HG02870 (cell line): ENCODE measurements at regions not wholly inside any gene's neighbourhood (a gene's known extent, or its start where the extent isn't known, plus 50 kb on each side); places are given as distances from the start of the nearest gene placed in this dataset.

Source experiments
- ATAC-seq: cut with Tn5 transposase; IDR thresholded peaks from one replicate; pipeline ENCODE4 v1.9.1; 2021; ENCODE audit warnings: mild to moderate bottlenecking, moderate library complexity; ENCODE audit not compliant: unreplicated experiment

DNA sequence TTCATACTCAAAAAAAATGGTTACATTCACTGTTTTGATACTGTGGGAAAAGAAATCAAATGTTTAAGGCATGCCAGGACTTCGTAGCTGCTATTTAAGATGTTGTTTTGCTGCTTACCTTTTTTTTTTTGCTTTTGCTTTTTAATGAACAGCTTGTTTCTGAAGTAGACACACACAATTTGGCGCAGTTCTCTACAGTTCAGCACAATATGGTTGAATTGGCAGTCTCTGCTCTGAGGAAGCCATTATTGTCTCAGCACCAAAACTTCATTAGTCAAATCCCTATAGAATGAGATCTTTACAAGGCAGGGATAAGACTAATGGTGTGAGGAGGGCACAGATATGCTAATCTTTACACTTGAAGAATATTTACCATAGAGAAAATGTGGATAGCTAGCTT lies 197.6 kb downstream of the SLITRK5 start:
- ATAC-seq = no peak

DNA sequence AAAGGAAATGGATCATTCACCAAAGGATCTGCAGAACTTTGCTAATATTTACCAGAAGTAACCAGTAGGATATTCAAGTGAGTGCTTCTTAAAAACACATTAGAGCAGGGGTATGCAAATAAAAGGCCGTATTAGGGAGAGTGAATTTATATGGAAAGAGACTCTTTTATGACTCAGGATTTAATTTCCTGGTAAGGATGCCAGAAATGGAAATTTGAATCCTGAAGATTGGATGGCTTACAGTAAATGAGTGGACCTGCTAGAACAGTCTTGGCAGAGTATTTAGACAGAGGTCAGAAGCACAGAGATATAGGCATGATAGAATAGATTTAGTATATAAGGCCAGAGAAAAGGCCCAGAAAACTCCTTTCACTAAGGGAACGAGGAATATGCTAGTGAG lies 201.6 kb downstream of the SLITRK5 start:
- no peak for ATAC-seq

DNA sequence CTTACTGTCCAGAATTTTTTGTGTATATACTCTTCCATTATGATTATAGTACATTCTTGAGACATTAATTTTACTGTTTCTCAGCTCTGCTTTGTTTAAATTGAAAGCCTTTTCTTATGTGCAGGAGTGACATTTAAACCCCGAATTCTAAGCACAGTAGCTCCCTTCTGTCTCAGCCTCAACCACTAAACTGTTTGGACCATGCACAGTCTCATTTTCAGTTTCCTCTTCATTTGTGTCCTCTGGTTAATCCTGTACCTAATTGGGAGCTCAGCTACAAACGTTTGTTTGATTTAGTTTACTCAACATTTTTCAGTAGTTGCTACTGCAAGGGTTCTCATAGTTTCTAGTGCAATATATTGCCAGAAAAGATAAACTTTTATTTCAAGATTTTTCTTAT lies 206.3 kb downstream of the SLITRK5 start:
- ATAC-seq = no peak

DNA sequence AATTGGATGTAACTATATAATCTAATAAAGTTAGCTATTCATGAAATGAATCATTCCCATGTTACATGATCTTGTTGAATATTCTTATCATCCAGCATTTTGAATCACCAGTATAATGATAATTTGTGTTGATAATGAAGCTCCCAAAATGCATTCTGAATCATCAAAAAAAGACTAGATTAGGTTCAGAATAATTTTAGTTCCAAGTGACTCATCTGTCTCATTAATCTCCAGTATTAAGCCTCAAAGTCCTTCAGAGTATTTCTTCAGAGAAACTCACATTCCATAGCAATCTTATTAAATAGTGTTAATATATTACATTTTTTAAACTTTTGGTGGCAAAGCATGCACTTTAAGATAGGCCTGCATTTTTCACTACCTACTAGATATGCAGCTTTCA lies 207.5 kb downstream of the SLITRK5 start:
- ATAC-seq = no peak

DNA sequence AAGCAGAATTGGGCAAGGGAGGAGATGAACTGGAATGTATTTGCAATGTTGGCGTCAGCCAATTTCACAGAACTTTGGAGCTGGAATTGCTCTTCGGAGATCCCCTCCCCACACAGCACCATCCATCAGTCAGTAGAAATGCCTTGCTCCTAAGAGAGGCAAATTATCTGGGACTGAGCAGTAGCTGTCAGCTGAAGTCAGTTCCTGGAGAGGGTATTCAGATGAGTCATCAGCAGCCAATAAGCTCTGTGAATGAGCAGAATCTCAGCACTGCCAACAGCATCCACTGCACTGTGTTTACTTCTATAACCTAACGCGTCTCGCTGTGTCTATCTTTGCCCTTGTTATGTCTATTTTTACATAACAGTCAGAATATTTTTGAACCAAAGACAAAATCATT lies 213.7 kb downstream of the SLITRK5 start:
- no peak for ATAC-seq

DNA sequence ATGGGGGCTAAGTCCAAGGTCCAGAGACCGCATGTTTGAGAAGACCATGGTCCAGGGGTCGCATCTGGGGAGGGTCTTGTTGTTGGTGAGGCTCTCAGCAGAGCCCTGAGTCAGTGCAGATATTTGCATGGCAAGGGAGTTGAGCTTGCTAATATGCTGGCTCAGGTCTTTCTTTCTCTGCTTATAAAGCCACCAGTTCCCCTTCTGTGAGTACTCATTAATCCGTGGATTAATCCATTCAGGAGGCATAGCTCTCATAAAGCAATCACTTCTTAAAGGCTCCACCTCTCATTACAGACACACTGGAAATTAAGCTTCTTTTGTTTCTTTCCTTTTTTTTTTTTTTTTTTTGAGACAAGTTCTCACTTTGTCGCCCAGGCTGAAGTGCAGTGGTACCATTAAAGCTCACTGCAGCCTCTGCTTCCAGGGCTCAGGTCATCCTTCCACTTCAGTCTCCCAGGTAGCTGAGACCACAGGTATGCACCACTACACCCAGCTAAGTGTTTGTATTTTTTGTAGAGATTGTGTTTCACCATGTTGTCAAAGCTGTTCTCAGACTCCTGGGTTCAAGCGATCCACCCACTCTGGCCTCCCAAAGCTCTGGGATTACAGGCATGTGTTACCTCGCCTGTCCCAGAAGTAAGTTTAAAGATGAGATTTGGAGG lies 216.4 kb downstream of the SLITRK5 start:
- no peak for ATAC-seq

DNA sequence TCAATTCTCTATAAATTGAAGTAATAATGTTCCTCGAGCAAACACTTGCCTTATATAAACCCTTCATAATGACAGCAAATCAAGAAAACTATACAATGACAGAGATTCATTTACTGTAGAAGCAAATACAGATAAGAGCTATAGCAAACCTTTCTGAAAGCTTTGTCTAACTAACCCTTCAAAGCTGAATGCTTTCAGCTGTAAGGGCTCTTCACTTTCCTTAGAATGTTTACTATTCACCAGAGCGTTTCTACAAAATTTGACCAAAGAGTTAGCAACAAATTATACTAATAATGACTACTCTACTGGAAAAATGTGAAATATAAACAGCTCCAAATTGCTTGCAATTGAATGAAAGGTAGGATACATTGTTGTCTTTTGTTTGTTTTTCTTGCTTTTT lies 218.1 kb downstream of the SLITRK5 start:
- no peak for ATAC-seq

DNA sequence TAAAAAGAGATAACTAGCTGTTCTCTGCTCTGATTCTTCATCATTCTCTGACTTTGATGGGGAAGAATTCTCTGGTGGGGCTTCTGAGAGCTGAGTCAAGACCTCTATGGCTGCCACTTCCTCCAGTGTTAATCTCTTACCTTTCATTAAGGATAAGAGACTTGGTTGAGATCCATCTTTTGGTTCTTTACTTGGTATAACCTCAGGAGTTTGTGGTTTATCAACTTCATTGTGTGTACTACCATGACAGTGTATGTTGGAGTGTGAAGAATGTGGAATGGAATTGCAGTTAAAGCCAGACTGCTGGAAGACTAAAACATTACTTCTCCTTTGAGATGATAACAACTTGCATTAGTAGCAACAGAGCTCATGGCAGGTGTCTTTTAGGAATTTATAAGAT lies 222.0 kb downstream of the SLITRK5 start:
- no peak for ATAC-seq

DNA sequence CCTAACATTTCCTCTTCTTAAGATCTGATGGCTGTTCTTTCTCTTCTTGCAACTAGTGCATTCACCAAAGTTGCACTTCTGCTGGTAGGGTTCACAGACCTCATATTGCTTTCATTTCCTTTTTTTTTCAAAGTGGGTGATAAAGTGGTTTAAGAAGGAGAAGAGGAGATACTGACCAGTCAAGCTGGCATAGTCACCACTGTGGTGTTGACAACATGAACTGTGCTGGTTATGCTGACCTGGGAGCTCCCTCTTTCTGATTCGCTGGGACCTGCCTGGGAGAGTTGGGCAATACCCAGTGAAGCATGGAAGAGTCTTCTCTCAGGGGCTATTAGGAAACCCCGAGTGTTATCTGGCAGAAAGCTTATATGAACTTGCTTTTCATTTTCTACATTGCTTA lies 222.9 kb downstream of the SLITRK5 start:
- no peak for ATAC-seq

DNA sequence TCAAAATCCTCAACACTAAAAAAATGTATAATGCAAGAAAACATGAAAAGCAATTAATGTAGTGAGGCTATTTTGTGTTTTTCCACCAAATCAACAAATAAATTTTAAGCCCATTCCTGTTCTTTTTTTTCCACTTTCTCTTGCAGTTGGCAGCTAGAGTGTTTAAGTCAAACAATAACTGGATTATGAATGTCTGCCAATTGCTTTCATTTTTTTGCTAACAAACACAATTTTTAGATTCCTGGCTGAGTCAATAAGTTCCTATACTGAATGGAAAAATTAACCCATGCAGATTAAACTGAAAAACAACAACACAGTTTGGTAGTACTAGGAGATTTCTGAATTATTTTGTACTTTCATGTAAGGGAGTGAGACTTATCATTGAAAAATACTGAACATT lies 232.4 kb downstream of the SLITRK5 start:
- no peak for ATAC-seq

DNA sequence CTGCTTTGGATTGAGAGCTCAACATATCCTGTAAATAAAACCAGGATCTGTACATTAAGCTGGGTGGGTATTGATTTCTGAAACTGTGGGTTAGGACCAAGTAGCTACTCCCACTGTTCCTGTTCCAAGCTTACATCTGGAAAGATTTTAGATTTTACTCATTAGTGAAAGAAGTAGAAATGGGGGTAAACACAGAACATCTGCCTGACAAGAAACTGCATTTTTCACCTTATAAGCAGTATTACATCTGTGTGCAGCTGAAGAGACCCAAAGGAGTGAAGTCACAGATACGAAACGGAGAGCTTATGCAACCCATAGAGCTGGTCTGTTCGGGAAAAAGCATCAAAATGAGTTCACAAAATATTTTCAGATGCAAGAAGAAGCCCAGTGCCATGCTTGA lies 235.2 kb downstream of the SLITRK5 start:
- ATAC-seq = no peak

DNA sequence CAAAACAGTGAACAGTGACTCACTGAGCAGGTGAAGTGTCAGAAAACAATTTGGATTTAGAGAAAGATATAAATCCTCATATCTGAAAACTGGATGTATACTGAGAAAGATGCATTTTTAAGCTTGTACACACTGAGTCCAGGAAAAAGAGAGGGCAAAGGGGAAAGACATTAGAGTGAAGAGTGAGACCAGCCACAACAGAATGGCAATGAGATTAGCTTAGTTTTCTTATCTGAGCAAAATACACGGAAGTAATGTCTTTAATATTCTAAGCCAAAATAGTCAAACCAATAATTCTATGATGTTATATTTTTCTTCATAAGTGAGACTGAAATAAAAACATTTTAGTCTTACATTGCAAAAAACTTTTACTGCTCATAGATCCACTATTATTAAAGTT lies 236.0 kb downstream of the SLITRK5 start:
- no peak for ATAC-seq

DNA sequence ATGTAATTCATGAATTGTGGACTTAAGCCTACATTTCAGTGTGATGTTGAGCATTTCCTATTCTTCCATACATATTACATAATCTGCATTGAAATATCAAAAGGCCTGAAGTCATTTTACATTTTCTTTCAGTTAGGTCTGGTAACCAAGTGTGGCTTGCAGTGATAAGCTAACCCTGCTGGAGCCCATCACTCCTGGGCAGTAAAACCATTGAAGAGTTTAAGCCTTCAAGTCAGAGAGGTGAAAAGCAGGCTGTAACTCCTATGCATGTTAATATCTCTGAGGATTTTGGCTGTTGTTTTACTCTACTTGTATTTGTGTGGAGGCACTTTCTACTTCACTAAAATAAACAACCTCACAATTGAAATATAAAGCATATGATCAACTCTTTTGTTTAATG lies 248.8 kb downstream of the SLITRK5 start:
- no peak for ATAC-seq

DNA sequence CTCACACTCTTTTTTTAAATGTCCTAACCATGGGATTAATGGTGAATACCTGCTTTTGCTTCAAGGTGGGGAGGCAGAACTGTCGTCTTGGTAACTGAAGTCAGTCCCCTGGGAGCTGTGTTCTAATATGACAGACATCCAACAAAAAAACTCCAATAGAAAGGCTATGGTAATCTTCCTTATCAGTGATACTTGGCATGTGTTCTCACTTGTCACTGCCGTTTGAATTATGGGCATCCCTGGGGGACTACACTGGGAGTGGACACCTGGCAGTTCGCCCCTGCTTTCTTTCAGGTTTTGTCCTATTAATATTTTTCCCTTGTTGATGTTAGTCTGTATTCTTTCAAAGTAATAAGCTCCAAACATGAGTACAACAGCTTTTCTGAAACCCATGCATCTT lies 252.6 kb downstream of the SLITRK5 start:
- no peak for ATAC-seq

DNA sequence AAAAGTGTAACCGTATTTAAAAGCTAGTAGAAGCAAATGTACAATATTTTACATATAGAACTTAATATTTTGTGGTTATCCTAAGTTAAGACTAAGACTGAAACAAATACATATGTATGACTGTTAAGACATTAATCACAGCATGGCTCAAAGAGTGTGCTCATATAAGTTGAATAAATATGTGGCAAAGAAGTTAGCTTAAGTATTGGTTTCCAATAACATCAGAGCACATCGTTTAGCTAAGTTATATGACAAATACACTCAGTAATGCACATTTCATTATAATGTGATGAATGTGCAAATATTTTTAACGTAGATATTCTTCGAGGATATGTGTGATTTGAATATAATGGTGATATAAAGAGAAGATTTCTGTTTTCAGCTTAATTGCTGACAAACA lies 253.8 kb downstream of the SLITRK5 start:
- no peak for ATAC-seq

DNA sequence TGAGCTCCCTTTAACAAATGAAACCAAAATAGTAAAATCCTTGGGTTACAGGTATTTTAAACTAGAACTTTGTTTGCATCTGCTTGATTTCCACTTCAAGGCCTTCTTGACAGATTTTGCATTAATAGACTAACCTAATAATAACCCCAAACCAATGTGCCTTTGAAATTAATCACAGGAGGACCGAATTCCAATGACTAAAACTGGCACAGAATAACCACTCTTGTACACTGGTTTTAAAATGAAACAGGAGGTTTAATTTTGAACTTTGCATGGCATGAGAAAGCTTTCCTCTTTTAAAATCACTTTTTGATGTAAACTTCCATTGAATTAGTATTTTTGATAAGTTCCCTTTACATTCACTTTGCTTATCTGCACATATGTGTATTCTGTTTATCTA lies 269.6 kb downstream of the SLITRK5 start:
- no peak for ATAC-seq

DNA sequence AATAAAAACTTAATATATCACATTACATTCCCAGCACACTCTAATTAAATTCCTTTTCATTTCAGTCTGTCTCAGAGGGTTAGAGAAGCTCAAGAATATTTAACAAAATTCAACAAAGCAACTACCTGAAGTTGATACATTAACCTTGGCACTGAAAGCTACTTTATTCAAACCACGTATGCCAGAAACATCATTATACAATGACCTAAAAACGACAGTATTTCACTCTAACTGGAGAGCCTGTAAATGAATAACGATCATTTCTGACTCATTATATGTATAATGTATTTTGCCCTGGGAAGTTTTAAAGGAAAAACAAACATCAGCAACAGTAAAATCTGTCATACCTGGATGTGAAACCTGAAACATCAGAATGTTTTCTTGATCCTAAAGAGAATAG lies 270.1 kb downstream of the SLITRK5 start:
- ATAC-seq = no peak

DNA sequence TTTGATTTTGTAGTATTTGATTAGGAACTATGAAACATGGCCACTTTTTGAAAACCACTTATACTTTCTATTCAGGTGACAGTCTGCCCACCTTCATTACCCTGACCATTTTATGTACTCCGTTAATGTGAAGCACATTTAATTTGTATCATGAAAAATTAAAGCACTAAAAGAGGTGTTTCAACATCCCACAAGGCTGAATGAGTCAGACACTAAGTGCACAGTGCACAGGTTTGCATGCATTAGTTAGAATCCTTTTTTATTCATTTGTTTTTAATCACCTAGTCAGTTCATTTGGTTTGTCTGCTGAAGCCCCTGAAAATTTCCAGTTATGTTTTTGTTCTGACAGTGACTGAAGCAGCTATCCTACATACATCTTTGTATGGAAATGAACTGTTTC lies 271.0 kb downstream of the SLITRK5 start:
- no peak for ATAC-seq

DNA sequence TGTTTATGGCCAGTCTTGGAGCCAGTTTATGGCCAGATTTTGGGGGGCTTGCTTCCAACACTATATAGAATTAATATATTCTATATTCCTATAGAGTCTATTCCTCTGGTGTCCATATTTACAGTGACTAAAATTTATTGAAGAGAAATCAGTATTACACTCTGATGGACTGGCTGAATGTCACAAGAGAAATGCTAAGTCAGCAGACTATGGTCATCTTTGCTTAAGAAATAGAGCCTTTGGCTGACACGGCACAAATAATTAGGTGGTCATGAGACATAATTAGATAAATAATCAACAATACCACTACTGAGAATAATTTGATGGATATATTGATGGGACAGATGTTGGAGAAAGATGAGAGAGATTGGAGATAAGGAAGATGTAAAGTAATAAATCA lies 272.9 kb downstream of the SLITRK5 start:
- ATAC-seq = no peak

DNA sequence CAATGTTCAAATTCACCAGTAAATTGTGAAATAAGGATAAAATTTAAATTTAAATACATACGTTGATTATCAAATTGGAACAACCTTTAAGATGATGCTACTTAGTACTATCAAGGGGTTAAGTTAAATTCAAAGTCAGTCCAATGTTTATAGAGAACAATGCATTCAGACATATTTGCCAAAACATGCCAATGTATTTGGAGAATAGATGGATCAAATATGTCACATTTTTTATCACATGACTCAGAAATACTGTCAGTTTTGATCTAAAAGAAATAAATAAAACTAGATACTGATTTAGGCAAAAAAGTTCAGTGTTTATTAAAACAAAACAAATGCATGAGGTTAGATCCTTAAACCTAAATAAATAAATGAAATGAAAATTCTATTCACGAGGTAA lies 281.2 kb downstream of the SLITRK5 start:
- ATAC-seq = no peak

DNA sequence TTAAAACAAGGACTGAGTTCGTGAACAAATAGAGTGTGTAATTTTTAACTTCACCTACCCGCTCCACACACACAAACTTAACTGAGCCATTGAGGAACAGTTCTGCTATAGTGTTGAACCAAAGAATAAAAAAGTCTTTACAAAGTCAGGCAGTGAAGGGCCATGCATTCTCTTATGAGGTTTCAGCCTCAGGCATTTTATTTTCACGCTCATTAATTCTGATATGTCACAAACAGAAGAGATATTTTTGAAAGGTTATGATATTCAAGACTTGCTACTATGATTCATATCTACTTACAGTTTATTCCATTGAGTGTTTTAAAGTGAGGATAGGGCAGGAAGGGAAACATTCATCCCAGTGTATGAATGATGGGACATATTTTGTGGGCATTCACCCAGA lies 282.2 kb downstream of the SLITRK5 start:
- no peak for ATAC-seq

DNA sequence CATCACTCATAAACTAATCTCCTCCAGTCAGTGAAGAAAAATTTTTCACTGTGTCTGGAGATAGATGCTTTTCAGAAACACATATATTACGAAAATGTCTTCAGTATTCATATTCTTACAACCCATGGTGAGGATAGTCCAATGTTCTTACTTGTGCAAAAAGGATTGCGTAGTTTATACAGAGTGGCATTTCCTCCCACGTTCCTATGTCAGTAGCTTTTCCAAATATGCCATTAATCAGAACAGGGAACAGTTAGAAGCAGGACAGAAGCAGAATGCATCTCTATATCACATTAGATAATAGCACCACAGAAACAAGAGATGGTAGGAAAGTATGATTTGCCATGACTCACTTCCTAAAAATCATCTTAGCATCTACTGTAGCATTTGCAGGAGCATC lies 282.9 kb downstream of the SLITRK5 start:
- no peak for ATAC-seq

DNA sequence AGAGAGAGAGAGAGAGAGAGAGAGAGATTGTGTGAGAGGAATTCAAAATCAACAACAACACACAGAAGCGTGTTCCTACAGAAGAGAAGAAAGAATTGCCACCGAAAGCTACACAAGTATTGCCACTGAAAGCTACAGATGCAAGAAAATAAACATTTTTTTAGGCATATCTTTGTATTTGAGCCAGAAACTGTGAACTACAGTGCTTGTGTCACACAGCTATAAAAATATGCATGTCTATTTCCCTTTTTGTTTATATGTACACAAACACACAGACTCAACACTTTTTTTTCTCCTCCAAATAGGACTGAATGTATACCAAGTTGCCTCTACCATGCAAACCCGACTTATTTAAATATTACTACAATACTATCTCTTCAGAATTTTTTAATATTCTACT lies 290.4 kb downstream of the SLITRK5 start:
- ATAC-seq = no peak

DNA sequence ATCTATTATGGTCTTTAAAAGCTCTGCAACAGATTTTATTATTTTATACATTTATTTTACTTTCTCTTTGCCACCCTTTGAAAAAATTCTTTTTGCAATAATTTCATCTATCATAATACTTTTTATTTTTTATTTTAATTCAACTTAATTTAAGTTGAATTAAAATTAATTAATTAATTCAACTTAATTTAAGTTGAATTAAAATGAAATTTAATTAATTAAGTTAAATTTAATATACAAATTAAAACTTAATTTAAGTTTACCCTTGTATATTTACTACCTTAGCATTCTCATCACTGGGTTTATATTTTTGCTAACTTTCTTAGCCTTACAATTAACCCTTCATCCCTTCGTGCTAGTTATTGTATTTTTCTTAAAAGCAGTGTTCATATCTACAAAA lies 301.4 kb downstream of the SLITRK5 start:
- ATAC-seq = no peak
